ENCODE measurements at regions not wholly inside any gene's neighbourhood (a gene's known extent, or its start where the extent isn't known, plus 50 kb on each side); places are given as distances from the start of the nearest gene placed in this dataset.

DNA sequence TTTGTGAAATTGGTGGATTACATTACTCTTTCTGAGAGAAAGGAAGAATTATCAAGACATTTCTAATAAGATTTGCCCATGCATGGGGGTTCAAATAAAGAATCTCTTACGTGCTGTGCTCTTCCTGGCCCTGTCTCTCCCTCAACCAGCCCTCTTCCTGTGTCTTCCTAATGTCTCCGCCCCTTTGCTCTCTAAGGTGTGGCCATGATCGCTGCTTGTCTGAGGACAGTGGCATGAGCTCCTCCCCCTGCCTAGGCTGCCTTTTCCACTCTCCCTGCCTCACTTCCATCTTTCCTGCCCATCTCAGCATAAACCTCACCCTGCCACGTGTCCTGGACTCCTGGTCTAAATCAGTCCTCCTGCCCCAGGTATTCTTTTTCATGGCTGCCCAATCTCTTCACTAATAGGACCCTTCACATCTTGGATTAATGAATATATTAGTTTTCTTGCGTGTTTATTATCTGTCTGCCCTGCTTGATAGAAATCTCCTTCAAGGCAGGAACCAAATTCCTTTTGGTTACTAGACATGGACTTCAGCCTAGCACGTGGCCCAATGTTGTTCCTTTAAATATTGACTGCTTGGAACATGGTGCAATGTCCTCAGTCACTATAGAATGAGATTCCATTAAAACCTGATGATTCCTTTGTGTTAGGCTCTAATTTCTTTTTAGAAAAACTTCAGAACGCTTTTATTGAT, 122.3 kb downstream of the MTRR start:
- intact Hi-C loops (cut with micrococcal nuclease; ENCODE audit: unreplicated experiment) (no loop called here), in situ Hi-C loops (cut with MboI) (no loop called here)
- ChIA-PET POLR2A (no interaction called here), RAD21 (ENCODE audit: unreplicated experiment) (no interaction called here), SMC1A (ENCODE audit: uncharacterized antibody, unreplicated experiment) (no interaction called here), CTCF (no interaction called here)
- no peaks in the 10 kb centered on the region for H3K4me1 ChIP-seq (ENCODE audit: control insufficient read depth, insufficient read depth, low read length)
- WGBS (ENCODE audit: insufficient coverage, insufficient replicate concordance, low lambda C conversion rate, missing lambda C conversion rate), result 14% methylated on average over 7 of the region's 7 CpGs
- TF ChIP-seq MYB (IDR thresholded peaks at IDR 0.05; ENCODE audit: borderline replicate concordance, low read depth, low read length) (no peak), SIX5 (IDR thresholded peaks at IDR 0.05; ENCODE audit: low read depth, low read length, severe bottlenecking) (no peak), PRDM15 (CRISPR knock-in tag; IDR thresholded peaks at IDR 0.05) (no peak), YY1 (IDR thresholded peaks at IDR 0.05; ENCODE audit: low read depth, low read length) (no peak)
- H2AFZ ChIP-seq (ENCODE audit: control insufficient read depth, low read depth, low read length), result no peak overlapping the region
- ATAC-seq (0 out of 3 replicates have a peak, but pooled peaks have one; percentile 28), DNase-seq (ENCODE audit: low read depth, low spot score) (no peak), FAIRE-seq (no peak)
- no peak overlapping the region for H3K27ac ChIP-seq (ENCODE audit: control insufficient read depth, insufficient read depth)
- no TSS peak for BruUV-seq (replicated peaks)
- no peaks in the 10 kb centered on the region for H4K20me1 ChIP-seq (ENCODE audit: control insufficient read depth, insufficient read depth)
- H3K9ac ChIP-seq (ENCODE audit: control insufficient read depth, insufficient read depth, low read length), result no peak overlapping the region
- H3K79me2 ChIP-seq (ENCODE audit: control insufficient read depth, insufficient read depth, low read length), result no peaks in the 10 kb centered on the region
- H3K9me3 ChIP-seq (replicated peaks; ENCODE audit: control insufficient read depth, insufficient read depth, low read length), result no peaks in the 10 kb centered on the region
- no peaks in the 10 kb centered on the region for H3K36me3 ChIP-seq (ENCODE audit: control insufficient read depth in 2 of 2, insufficient read depth in 2 of 2, low read length in 1 of 2)
- H3K4me2 ChIP-seq (ENCODE audit: control insufficient read depth, insufficient read depth), result no peak overlapping the region
- no peaks in the 10 kb centered on the region for H3K27me3 ChIP-seq (replicated peaks in 1 of 2; ENCODE audit: control insufficient read depth in 2 of 2, insufficient read depth in 2 of 2, low read length in 1 of 2)
- H3K4me3 ChIP-seq, result no peak overlapping the region

All from GM12878 (cell line).